ENCODE measurements at regions not wholly inside any gene's neighbourhood (a gene's known extent, or its start where the extent isn't known, plus 50 kb on each side); places are given as distances from the start of the nearest gene placed in this dataset.

DNA sequence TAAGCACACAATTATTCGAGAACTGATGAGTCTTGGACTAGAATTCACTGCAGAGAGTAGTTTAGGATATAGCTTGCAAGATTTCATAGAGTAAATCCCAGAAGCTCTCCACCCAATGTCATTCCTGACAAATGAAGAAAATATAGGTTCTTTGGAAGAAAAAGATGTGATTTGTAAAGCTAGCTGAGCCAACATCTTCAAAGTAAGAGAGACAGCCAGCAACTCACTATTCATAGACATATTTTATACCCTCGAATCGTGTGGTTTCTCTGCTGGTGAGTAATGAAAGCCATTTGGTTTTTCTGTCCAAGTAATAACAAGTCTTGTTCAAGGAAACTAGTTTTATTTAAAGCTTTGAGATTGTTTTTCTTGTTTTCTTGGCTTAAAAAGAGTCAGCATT, 165.7 kb upstream of the SYT6 start:
- ATAC-seq (ENCODE audit: insufficient read depth, low FRiP score) = no peak
- H3K9me3 ChIP-seq (ENCODE audit: control insufficient read depth in 4 of 4, insufficient read depth in 3 of 4, low read length in 3 of 4) = no peaks in the 10 kb centered on the region

DNA sequence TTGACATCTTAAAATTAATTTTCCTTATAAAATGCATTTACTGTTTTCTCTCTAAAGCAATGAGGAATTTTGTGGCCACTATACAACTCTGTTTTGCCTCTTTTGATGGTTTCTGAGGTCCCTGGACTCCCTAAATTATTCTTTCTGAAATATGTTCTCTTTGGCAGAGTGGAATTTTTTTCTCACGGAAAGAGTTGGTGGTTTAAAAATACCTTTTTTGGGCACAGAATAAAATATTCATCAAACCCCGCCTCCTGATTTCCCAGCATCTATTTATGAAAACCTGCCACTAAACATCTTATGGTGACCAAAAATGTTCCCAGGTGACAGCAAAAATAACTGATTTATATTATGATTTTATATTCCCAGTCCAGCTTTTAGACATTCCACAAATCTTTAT, 165.3 kb upstream of the SYT6 start:
- TF ChIP-seq, protein P1, sequence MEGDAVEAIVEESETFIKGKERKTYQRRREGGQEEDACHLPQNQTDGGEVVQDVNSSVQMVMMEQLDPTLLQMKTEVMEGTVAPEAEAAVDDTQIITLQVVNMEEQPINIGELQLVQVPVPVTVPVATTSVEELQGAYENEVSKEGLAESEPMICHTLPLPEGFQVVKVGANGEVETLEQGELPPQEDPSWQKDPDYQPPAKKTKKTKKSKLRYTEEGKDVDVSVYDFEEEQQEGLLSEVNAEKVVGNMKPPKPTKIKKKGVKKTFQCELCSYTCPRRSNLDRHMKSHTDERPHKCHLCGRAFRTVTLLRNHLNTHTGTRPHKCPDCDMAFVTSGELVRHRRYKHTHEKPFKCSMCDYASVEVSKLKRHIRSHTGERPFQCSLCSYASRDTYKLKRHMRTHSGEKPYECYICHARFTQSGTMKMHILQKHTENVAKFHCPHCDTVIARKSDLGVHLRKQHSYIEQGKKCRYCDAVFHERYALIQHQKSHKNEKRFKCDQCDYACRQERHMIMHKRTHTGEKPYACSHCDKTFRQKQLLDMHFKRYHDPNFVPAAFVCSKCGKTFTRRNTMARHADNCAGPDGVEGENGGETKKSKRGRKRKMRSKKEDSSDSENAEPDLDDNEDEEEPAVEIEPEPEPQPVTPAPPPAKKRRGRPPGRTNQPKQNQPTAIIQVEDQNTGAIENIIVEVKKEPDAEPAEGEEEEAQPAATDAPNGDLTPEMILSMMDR (IDR thresholded peaks at IDR 0.05; ENCODE audit: control extremely low read depth, extremely low read depth) = no peak
- Histone ChIP-seq H3K4me3 (no peak overlapping the region), H3K9ac (ENCODE audit: insufficient read depth in 1 of 2, low read length in 2 of 2) (no peak overlapping the region), H3K36me3 (ENCODE audit: control insufficient read depth in 4 of 4, insufficient read depth in 4 of 4, low read length in 4 of 4) (no peaks in the 10 kb centered on the region), H3K4me1 (ENCODE audit: control insufficient read depth in 5 of 5, insufficient read depth in 5 of 5, low read length in 5 of 5) (peaks cover 0 to 7% (median 0%) of the 10 kb centered on the region in 5 donors), H3K9me3 (ENCODE audit: control insufficient read depth in 4 of 4, insufficient read depth in 3 of 4, low read length in 3 of 4) (no peaks in the 10 kb centered on the region), H3K27me3 (ENCODE audit: control insufficient read depth in 3 of 3, insufficient read depth in 3 of 3, low read length in 2 of 3) (no peaks in the 10 kb centered on the region), H3K27ac (ENCODE audit: low read depth in 1 of 2, low read length in 1 of 2) (no peak overlapping the region)
- 85 to 94% methylated on average over 2 of the region's 2 CpGs for WGBS, 2 donors
- DNase-seq (no peak), ATAC-seq (ENCODE audit: insufficient read depth, low FRiP score) (no peak)

More for the DNA sequence above, 165.7 kb upstream of the SYT6 start:
- Histone ChIP-seq H3K36me3 (ENCODE audit: control insufficient read depth in 4 of 4, insufficient read depth in 4 of 4, low read length in 4 of 4) (no peaks in the 10 kb centered on the region), H3K4me1 (ENCODE audit: control insufficient read depth in 5 of 5, insufficient read depth in 5 of 5, low read length in 5 of 5) (peaks cover 0 to 7% (median 0%) of the 10 kb centered on the region in 5 donors), H3K9ac (ENCODE audit: insufficient read depth in 1 of 2, low read length in 2 of 2) (no peak overlapping the region), H3K27ac (ENCODE audit: low read depth in 1 of 2, low read length in 1 of 2) (no peak overlapping the region), H3K27me3 (ENCODE audit: control insufficient read depth in 3 of 3, insufficient read depth in 3 of 3, low read length in 2 of 3) (no peaks in the 10 kb centered on the region), H3K4me3 (no peak overlapping the region)
- WGBS, 2 donors = 65 to 84% methylated on average over 3 of the region's 3 CpGs
- TF ChIP-seq, protein P1 (IDR thresholded peaks at IDR 0.05; ENCODE audit: control extremely low read depth, extremely low read depth) = no peak
- peak in 2 of 3 donors; percentile 25 to 31 for DNase-seq

DNA sequence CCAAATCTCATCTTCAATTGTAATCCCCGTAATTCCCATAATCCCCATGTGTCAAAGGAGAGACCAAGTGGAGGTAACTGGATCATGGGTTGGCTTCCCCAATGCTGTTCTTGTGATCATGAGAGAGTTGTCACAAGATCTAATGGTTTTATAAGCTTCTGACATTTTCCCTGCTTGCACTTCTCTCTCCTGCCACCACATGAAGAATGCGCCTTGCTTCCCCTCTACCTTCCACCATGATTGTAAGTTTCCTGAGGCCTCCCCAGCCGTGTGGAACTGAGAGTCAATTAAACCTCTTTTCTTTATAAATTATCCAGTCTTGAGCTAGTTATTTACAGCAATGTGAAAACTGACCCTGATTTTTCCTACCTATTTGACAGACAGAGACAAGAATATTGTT, 162.5 kb upstream of the SYT6 start:
- H3K27me3 ChIP-seq (ENCODE audit: control insufficient read depth in 3 of 3, insufficient read depth in 3 of 3, low read length in 2 of 3) = no peaks in the 10 kb centered on the region
- peaks cover 0 to 7% (median 0%) of the 10 kb centered on the region in 5 donors for H3K4me1 ChIP-seq (ENCODE audit: control insufficient read depth in 5 of 5, insufficient read depth in 5 of 5, low read length in 5 of 5)
- 85 to 86% methylated on average over 3 of the region's 3 CpGs for WGBS, 2 donors

More for the DNA sequence above, 162.5 kb upstream of the SYT6 start:
- no peak for DNase-seq
- H3K27ac ChIP-seq (ENCODE audit: low read depth in 1 of 2, low read length in 1 of 2) = no peak overlapping the region
- H3K9me3 ChIP-seq (ENCODE audit: control insufficient read depth in 4 of 4, insufficient read depth in 3 of 4, low read length in 3 of 4) = no peaks in the 10 kb centered on the region
- TF ChIP-seq, protein P1 (IDR thresholded peaks at IDR 0.05; ENCODE audit: control extremely low read depth, extremely low read depth) = no peak
- no peak overlapping the region for H3K4me3 ChIP-seq
- no peak overlapping the region for H3K9ac ChIP-seq (ENCODE audit: insufficient read depth in 1 of 2, low read length in 2 of 2)
- ATAC-seq (ENCODE audit: insufficient read depth, low FRiP score) = no peak
- H3K36me3 ChIP-seq (ENCODE audit: control insufficient read depth in 4 of 4, insufficient read depth in 4 of 4, low read length in 4 of 4) = no peaks in the 10 kb centered on the region
